Glomerular visceral epithelial cell (primary cell): ENCODE measurements at regions not wholly inside any gene's neighbourhood (a gene's known extent, or its start where the extent isn't known, plus 50 kb on each side); places are given as distances from the start of the nearest gene placed in this dataset.
"Not testable (repeated sequence)": the region's sequence is repeated elsewhere in the genome, so short reads cannot be mapped to it uniquely, and the experiment has no call there.

ENCODE experiments used
- DNase-seq: peaks from one replicate; pipeline ENCODE4 v3.0.0-alpha.2; 2016; ENCODE audit errors: extremely low spot score

- no peak for DNase-seq
Measured at GRCh38 chr9:117938896-117939295, 234.7 kb downstream of the TLR4 start.

GRCh38 chr9:117944750-117945149 lies 240.5 kb downstream of the TLR4 start:
- DNase-seq: not testable (repeated sequence)

DNA sequence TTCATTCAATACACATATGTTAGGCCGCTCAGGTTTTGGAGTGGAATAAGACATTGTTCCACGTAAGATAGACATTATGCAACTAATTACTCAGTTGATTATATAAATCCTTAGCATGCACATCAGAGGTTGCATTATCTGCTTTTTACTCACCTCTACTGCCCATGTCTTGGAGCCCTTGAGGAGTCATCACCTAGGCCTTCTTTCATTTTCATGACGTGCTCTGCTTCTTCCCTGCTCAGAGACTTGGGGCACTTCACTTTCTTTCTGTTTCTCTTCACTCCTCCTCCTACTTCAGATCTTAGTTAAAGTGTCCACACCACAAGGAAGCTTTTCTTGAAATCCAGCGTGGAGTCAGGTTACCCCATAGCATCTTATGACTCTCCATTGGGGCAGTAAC lies 241.1 kb downstream of the TLR4 start:
- no peak for DNase-seq

- DNase-seq: no peak
Measured at GRCh38 chr9:117951127-117951526, 246.9 kb downstream of the TLR4 start.

GRCh38 chr9:117952581-117952980 lies 248.4 kb downstream of the TLR4 start:
- no peak for DNase-seq

GRCh38 chr9:117957267-117957666 lies 253.1 kb downstream of the TLR4 start:
- DNase-seq: no peak

- DNase-seq: no peak
Measured at GRCh38 chr9:117958726-117959125, 254.5 kb downstream of the TLR4 start.

DNA sequence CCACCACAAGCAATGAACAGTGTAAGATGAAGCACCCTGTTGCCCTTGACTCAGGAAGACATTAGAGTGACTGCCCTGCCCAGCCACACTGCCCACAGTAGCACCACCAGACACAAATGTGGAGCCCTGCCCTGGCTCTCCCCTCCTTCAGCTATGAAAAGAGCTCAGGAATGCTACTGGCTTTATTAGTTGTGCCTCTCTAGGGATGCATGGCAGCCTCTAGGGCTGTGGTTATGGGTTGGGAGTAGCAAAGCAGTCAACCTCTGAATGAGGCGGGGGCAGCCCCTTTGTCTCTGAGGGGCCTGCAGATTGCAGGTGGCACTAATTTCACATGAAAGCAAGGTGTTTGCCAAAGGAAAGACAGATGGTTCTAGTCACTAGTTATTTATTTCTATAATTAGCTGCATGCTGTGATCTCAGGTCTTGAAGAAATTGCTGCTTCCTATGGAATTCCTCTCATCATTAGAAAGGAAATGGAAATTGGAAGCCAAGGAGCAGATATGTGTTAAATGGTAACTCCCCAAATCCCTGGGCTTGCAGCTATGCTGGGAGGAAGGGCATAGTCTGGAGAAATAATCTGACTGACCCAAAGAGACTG lies 259.4 kb downstream of the TLR4 start:
- DNase-seq: no peak

DNA sequence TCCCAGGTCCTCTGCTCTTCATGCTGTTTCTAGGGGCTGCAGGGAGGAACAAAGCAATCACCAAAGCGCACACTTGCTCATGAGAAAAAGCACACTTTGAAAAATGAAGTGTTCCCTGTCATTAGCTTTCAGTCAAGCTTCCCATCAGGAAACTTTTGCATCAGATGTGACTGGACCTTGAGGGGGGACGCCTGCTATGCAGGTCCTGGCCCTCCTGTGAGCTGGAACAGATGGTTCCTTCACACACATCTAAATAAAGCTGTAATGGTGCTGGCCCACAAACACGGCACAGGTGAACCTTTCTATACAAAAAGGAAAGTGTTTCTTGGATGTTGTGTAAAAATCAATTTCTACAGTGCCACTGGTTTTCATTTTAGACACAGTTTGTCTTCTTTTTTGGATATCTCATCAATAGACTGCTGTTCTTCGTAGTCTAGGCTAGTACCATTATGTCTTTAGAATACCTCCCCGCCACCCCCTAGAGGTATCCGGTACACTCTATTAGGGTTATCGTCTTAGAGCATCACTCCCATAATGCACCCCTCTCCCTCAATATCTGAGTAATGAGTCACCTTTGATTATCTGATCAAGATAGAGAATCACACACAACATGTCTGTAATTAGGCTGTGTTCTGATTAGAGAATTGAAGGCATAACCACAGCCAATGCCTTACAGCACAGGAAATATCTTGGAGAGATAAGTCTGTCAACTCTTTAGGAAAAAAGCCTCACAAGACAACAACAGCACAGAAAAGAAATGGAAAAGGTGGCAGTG lies 266.3 kb downstream of the TLR4 start:
- no peak for DNase-seq

- DNase-seq: no peak
Measured at GRCh38 chr9:117974108-117974507, 269.9 kb downstream of the TLR4 start.

DNA sequence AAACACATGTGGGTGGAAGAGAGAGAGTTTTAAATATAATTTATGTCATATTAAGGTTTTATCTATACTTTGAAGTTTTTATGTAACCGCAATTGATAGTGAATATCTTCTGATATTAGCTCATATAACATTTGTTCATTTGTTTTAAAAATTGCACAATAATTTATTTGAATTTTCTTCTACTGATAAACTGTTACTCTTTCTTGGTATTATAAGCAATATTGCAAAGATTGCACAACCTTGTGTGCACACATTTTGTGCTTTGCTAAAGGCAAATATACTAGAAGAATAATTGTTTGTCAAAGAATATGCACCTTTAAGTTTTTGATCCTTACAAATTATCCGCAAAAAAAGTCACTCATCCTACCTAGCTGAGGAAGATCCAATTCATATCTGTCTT lies 275.7 kb downstream of the TLR4 start:
- DNase-seq: no peak

GRCh38 chr9:117987945-117988344 lies 283.7 kb downstream of the TLR4 start:
- DNase-seq: no peak

DNA sequence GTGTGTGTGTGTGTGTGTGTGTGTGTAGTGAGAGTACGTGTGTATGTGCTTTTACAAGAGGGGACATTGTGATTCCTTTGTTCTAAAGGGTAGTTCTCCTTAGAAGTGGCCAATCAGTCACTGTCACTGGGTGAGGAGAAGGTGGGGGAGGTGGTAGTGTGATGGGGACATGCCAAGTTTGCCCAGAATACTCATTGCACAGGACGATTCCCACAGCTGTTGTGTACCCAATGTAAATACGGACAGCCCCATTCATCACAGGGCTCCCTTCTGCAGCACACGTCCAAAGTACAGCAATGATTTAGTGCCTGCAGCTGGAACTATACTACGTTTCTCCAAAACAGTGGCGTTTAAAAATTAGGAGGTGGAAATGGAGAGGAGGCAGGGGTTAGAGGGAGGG lies 287.8 kb downstream of the TLR4 start:
- no peak for DNase-seq

DNA sequence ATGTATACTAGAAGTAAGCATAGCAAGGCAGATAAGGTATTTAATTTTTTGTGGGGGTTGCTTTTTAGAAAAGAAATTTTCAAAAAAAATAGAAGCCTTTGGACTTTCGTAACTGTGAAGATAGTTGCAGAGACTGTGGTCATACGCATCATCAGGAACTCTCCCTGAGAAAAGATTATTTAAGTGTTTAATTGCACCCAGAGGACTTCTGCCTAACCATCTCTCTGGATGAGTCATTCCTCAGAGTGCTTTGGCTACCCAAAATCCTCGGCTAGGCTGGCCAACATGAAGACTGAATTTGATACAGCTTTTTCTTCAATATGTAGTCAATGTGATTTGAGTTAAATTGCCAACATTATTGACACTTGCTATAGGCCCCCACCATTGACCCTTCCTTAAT lies 296.4 kb downstream of the TLR4 start:
- no peak for DNase-seq

GRCh38 chr9:118003240-118003639 lies 299.0 kb downstream of the TLR4 start:
- DNase-seq: no peak

- no peak for DNase-seq
Measured at GRCh38 chr9:118008246-118008645, 304.0 kb downstream of the TLR4 start.

DNA sequence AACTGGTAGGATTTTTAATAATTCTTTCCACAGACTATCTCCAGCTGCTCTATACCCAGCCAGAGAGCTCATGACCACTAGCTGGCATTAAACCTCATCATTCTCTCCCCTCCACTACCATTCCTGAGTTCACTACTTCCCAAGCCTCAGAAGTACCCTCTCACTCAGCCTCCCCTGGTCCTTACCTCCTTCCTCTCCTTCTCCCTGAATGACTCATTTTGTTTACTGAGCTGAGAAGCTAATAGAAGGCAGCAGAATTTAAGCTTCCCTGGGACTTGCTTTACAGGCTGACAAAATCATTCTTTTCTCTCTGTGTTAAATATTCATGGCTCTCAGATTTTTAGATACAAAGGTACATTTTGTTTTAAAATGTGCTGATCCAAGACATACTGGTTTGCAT lies 305.4 kb downstream of the TLR4 start:
- DNase-seq: no peak

DNA sequence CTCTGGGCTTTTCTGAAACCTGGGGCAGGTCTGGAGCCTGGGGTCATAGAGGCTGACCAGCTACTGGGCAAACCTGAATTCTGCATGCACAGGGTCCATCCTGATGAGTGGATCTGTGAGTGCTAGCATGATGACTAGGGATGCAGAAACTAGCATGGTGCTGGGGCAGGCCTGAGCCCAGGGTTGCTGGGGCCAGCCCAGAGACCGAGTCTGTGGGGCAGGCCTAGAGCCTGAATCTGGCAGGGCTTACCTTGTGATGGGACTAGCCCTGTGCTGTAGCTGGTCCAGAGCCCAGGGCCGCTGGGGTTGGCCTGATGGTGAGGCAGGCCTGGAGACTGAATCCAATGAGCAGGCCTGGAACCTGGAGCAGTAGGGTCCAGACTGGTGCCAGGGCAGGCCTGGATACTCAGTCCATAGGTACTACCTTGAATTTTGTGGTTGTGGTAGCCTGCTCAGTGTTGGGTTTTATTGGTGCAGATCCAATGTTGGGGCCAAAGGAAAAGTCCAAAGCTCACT lies 313.5 kb downstream of the TLR4 start:
- DNase-seq: no peak

- no peak for DNase-seq
Measured at GRCh38 chr9:118023644-118024043, 319.4 kb downstream of the TLR4 start.

DNA sequence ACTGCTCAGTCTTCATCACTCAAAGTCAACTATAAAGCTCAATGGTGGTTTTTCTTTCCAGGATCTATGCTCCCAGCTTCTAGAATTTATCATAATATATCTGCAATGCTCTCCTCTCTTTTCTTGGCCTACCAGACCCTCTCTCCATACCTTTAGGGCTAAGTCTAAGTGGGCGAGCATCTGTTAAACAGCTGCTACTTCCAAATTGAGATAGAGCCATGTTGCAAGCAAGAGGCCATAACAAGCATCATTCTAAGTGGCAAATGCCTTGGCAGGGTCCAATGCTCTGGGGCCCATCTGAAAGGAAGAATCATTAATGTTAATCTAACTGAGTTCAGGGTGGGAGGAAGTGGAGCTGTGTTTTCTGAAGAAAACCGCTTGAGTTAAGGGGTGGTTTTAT lies 324.0 kb downstream of the TLR4 start:
- DNase-seq: no peak

GRCh38 chr9:118029425-118029824 lies 325.2 kb downstream of the TLR4 start:
- no peak for DNase-seq

- no peak for DNase-seq
Measured at GRCh38 chr9:118034701-118035100, 330.5 kb downstream of the TLR4 start.

DNA sequence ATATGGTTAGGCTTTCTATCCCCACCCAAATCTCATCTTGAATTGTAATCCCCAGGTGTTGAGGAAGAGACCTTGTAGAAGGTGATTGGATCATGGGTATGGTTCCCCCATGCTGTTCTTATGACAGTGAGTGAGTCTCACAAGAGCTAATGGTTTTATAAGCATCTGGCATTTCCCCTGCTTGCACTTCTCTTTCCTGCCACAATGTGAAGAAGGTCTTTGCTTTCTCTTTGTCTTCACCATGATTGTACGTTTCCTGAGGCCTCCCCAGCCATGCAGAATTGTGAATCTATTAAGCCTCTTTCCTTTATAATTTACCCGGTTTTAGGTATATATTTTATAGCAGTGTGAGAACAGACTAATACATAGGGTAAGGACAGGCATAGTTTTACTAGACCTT lies 334.5 kb downstream of the TLR4 start:
- no peak for DNase-seq

GRCh38 chr9:118058227-118058626 lies 354.0 kb downstream of the TLR4 start:
- no peak for DNase-seq
